Heart right ventricle (tissue), 16 donors: ENCODE measurements at regions not wholly inside any gene's neighbourhood (a gene's known extent, or its start where the extent isn't known, plus 50 kb on each side); places are given as distances from the start of the nearest gene placed in this dataset.

ENCODE experiments used
- ATAC-seq, 8 donors: fragments of 200-7000 bp; cut with Tn5 transposase; one replicate each; pipeline ENCODE4 v1.9.1; 2020; ENCODE audit warnings: mild to moderate bottlenecking in 8 of 8, moderate library complexity in 8 of 8, moderate number of reproducible peaks in 1 of 8
- DNase-seq, 2 donors: peaks; one replicate each; pipeline ENCODE4 v3.0.0-alpha.2; 2020
- H3K27ac ChIP-seq, 10 donors: fragments of 200-600 bp; sonication (generic) in 2 of 10; one replicate each; pipeline versions ENCODE4 v1.5.0 to v1.8.0; 2020 to 2022; ENCODE audit warnings: mild to moderate bottlenecking in 3 of 10
- H3K27me3 ChIP-seq, 7 donors: fragments of 200-600 bp; one replicate each; pipeline ENCODE4 v1.8.0; 2021 to 2022; ENCODE audit warnings: mild to moderate bottlenecking in 2 of 7
- H3K36me3 ChIP-seq, 9 donors: fragments of 200-600 bp; sonication (generic) in 1 of 9; one replicate each; pipeline versions ENCODE4 v1.5.0 to v1.8.0; 2020 to 2022; ENCODE audit warnings: mild to moderate bottlenecking in 2 of 9
- H3K4me1 ChIP-seq, 9 donors: fragments of 200-600 bp; sonication (generic) in 1 of 9; one replicate each; pipeline versions ENCODE4 v1.5.0 to v1.8.0; 2020 to 2022; ENCODE audit warnings: mild to moderate bottlenecking in 4 of 9
- H3K4me3 ChIP-seq, 10 donors: fragments of 200-600 bp; sonication (generic) in 2 of 10; one replicate each; pipeline versions ENCODE4 v1.5.0 to v1.8.0; 2020 to 2022; ENCODE audit warnings: mild to moderate bottlenecking in 7 of 10, moderate library complexity in 2 of 10
- H3K9me3 ChIP-seq, 11 donors: fragments of 200-600 bp in 10 of 11; sonication (generic) in 2 of 11; one replicate each; pipeline versions ENCODE4 v1.5.0 to v1.8.0; 2013 to 2022; ENCODE audit warnings: mild to moderate bottlenecking in 2 of 11, control low read depth in 1 of 11, moderate library complexity in 1 of 11
- WGBS, 2 donors: extraction: QIAGEN DNeasy Blood & Tissue Kit; methylation state at CpG; one replicate each; pipeline ENCODE4 v1.1.7; 2013; ENCODE audit warnings: inconsistent platforms in 1 of 2; 5-methylcytosine and 5-hydroxymethylcytosine counted together
- intact Hi-C, 10 donors: fragments of 100-400 bp; cut with DNase I; formaldehyde crosslinking; loops; one replicate each; pipeline versions ENCODE4 v1.11.1 to v1.14.2; 2022
- TF ChIP-seq, protein P1 (sequence below), 9 donors: fragments of 200-600 bp; sonication (generic) in 2 of 9; IDR thresholded peaks; one replicate each; pipeline versions ENCODE4 v1.5.0 to v1.8.0; 2021 to 2022; ENCODE audit warnings: antibody characterized with exemption in 9 of 9, mild to moderate bottlenecking in 5 of 9, moderate library complexity in 1 of 9
- donor health status: Arrhythmogenic right ventricular cardiomyopathy.
- donor health status: ischemic (EF 13 %, LVEDD 7.1; RV severe dilation, severe dysfunction).
- donor health status: healthy with polysubstance abuse.
- donor health status: DM: no; HTN: yes; CAD: no.
- donor health status: DM: no; HTN: no; CAD: no.
- donor health status: ischemic (EF 25% LVEDD 6.9; RV normal size, moderate dysfunction).
- donor health status: ischemic (EF 25% LVEDD 5.7; RV mildly dilated, moderate dysfunction).
- donor health status: healthy.
- donor health status: DM: yes; HTN: yes; CAD: no.
- donor health status: Ischemic cardiomyopathy.
- donor health status: ischemic (EF 35%, LVEDD 5.7; RV mildly dilated, moderate dysfunction).
- donor health status: nonischemic (EF 11% LVEDD 7.7; RV severe dilation, severe dysfunction).
- donor health status: DM: yes; HTN: yes; CAD: no.
- donor health status: PGD.
- donor health status: ischemic (EF 29% LVEDD 5.4; RV normal size, mild dysfunction).
- donor health status: nonischemic (EF 23%, LVEDD 6.1; RV moderate dilation, normal function).

DNA sequence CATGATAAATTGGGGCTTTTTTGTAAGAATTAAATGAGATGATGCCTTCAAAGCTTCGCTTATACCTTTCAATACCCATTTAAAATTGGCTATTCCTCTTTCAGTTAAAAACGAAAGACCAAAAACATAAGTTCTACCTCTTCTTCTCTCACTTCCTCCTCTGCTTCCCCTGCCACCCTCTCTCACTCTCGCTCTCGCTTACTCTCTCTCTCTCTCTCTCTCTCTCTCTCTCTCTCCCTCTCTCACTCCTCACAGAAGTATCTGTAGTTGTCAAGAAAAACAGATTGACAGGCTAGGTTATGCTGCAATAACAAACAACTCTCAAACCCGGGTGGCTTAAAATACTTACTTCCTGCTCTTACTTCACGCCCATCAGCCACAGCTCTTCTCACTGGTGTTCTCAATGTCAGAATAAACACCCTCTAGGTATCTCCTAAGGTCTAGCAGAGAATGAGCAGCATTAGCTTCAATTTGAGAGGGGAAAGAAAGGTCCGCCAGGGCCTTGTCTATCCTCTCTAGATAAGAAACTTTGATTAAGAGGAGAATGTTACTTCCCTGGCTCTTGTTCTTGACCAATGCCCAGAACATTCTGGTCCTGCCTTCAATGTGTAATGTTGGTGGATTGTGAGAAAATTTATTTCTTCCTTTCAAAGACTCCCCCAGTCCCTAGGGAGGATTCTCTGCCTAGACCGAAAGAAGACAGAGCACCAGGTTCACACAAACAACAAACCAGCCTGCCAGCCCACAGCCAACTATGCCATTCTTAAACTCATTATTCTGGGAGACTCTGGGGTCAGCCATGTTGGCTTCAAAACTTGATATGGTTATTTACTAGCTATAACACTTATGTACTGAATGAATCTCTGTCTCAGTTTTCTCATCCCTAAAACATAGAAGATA, 1028.7 kb downstream of the XPNPEP1 start:
- TF ChIP-seq, protein P1, sequence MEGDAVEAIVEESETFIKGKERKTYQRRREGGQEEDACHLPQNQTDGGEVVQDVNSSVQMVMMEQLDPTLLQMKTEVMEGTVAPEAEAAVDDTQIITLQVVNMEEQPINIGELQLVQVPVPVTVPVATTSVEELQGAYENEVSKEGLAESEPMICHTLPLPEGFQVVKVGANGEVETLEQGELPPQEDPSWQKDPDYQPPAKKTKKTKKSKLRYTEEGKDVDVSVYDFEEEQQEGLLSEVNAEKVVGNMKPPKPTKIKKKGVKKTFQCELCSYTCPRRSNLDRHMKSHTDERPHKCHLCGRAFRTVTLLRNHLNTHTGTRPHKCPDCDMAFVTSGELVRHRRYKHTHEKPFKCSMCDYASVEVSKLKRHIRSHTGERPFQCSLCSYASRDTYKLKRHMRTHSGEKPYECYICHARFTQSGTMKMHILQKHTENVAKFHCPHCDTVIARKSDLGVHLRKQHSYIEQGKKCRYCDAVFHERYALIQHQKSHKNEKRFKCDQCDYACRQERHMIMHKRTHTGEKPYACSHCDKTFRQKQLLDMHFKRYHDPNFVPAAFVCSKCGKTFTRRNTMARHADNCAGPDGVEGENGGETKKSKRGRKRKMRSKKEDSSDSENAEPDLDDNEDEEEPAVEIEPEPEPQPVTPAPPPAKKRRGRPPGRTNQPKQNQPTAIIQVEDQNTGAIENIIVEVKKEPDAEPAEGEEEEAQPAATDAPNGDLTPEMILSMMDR (IDR thresholded peaks at IDR 0.05), result no peak
- Histone ChIP-seq H3K27ac (no peak overlapping the region), H3K36me3 (no peaks in the 10 kb centered on the region), H3K9me3 (no peaks in the 10 kb centered on the region), H3K4me1 (no peaks in the 10 kb centered on the region), H3K27me3 (peaks cover 0 to 5% (median 0%) of the 10 kb centered on the region in 7 donors), H3K4me3 (no peak overlapping the region)
- intact Hi-C loops, result no loop called here
- ATAC-seq (no peak), DNase-seq (no peak)
- WGBS, 2 donors, result 73 to 78% methylated on average over 8 of the region's 8 CpGs

DNA sequence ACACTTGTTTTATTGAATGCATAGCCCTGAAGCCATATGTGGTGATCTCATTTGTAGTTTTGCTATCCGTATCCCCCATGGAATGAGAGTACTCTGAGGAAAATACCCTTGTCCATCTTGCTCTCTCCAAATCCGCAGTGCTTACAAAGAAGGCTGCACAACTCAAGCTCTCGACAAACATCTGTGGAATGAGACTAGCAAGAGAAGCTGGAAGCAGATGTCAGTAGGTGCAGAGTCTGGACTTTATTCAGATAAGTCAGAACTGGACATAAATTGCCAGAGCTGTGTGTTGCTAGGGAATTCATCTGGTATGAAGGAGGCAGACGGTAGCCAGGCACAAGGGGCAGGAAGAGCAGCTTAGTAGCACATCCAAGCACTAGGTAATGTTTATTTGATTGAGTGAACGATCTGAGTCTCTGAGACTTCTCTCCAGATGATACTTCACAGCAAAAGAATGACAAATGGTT, 1046.2 kb downstream of the XPNPEP1 start:
- H3K9me3 ChIP-seq, result no peaks in the 10 kb centered on the region
- H3K27ac ChIP-seq, result no peak overlapping the region
- H3K4me1 ChIP-seq, result no peaks in the 10 kb centered on the region
- WGBS, 2 donors, result 16 to 23% methylated on average over 5 of the region's 5 CpGs
- ATAC-seq (no peak), DNase-seq (no peak)
- TF ChIP-seq, protein P1 (IDR thresholded peaks at IDR 0.05), result no peak
- no peaks in the 10 kb centered on the region for H3K27me3 ChIP-seq
- no peaks in the 10 kb centered on the region for H3K36me3 ChIP-seq
- no peak overlapping the region for H3K4me3 ChIP-seq
- intact Hi-C loops, result no loop called here

DNA sequence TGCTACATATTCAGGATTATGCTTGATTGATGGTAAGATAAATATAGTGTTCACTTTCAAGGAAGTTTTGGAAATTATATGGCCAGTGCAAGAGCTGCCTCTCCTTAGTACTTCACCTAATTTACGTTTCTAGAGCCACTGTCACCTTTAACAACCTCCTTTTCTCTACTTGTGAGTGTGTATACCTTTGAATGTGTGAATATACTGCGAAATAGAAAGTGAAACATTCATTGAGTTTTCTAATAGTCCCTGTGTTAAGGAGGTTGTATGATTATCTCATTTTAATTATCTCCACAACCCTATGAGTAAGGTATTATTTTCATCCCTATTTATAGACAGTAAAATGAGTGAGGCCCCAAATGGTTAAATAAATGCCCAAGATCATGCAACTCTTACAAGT, 1050.5 kb downstream of the XPNPEP1 start:
- WGBS, 2 donors, result 69 to 73% methylated on average over 2 of the region's 2 CpGs
- ATAC-seq (no peak), DNase-seq (no peak)
- intact Hi-C loops, result no loop called here
- H3K27me3 ChIP-seq, result no peaks in the 10 kb centered on the region
- no peak overlapping the region for H3K27ac ChIP-seq
- no peaks in the 10 kb centered on the region for H3K36me3 ChIP-seq
- no peaks in the 10 kb centered on the region for H3K9me3 ChIP-seq
- H3K4me3 ChIP-seq, result no peak overlapping the region
- no peaks in the 10 kb centered on the region for H3K4me1 ChIP-seq
- TF ChIP-seq, protein P1 (IDR thresholded peaks at IDR 0.05), result no peak

DNA sequence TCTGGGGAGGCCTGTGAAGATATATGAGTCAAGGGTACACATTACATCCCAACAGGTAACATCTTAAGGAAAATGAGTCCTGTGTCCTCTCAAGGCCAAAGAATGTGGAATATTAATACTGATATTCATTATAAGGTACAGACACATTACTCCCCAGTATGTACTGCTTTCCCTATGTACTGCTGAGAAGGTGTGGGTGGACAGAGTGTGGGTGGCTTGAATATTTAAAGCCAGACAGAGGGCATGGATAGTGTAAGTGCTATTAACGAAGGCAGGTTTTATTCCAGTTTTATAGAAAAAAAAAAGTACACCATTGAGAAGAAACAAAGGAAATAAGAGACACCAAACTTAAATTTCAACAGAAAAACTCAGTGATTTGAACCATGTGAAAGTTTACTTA, 1054.4 kb downstream of the XPNPEP1 start:
- WGBS, 2 donors, result 59 to 81% methylated on average over 1 of the region's 1 CpG
- intact Hi-C loops, result no loop called here
- TF ChIP-seq, protein P1 (IDR thresholded peaks at IDR 0.05), result no peak

More for the DNA sequence above, 1054.4 kb downstream of the XPNPEP1 start:
- Histone ChIP-seq H3K36me3 (no peaks in the 10 kb centered on the region), H3K4me1 (no peaks in the 10 kb centered on the region), H3K27me3 (no peaks in the 10 kb centered on the region), H3K27ac (no peak overlapping the region), H3K9me3 (no peaks in the 10 kb centered on the region), H3K4me3 (no peak overlapping the region)
- no peak for ATAC-seq
- no peak for DNase-seq
